ENCODE measurements at regions not wholly inside any gene's neighbourhood (a gene's known extent, or its start where the extent isn't known, plus 50 kb on each side); places are given as distances from the start of the nearest gene placed in this dataset.
"Not testable (repeated sequence)": the region's sequence is repeated elsewhere in the genome, so short reads cannot be mapped to it uniquely, and the experiment has no call there.

DNA sequence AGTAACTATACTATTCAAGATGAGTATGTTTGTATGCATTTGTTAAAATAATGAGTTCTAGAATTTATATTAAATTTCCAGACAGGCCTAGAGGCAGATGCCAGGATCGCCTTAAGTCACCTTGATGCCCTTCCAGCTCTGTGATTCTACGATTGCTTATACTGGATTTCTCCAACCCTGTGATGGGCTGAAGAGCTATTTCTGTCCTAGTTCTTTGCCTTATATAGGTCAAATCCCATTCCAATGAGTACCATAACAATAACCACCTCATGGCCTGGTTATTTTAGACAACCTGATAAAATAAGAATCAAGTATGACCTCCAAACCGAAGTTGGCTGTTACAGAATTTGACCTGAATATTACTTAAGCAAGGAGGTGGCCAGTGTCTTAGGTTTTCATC is 79.8 kb upstream of the BLID start:
- no peak for DNase-seq

DNA sequence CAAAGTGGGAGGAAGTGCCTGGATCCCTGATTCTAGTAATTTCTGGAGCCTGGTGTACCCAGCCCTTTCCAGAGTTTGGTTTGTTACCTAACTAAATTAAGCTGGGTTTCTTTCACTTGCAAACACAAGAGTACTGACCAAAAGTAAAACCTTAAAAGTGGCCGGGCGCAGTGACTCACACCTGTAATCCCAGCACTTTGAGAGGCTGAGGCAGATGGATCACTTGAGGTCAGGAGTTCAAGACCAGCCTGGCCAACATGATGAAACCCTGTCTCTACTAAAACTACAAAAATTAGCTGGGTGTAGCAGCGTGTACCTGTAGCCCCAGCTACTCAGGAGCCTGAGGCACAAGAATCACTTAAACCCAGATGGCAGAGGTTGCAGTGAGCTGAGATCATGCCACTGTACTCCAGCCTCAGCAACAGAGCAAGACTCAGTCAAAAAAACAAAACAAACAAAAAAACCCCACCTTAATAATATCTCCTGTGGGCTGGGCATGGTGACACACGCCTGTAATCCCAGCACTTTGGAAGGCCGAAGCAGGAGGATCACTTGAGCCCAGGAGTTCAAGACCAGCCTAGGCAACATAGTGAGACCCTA is 78.0 kb upstream of the BLID start:
- DNase-seq, result not testable (repeated sequence)

DNA sequence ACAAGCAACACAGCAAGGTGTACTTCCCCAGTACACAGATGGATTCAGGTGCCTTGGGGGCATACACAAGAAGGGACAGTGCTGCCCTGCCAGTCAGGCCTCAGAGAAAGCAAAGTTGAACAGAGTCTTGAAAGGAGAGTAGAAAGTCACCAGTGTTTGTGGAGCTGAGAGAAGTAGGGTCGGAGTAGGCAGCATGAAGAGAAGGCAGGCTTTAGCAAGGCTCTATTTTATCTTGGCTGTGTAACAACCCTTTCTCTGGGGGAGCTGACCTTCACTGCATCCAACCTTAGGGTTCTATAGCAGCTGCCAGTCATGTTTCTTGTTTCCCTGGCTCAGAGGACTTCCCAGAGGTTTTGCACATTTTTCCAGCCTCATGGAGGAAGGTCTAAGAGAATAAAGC is 77.4 kb upstream of the BLID start:
- DNase-seq, result no peak

DNA sequence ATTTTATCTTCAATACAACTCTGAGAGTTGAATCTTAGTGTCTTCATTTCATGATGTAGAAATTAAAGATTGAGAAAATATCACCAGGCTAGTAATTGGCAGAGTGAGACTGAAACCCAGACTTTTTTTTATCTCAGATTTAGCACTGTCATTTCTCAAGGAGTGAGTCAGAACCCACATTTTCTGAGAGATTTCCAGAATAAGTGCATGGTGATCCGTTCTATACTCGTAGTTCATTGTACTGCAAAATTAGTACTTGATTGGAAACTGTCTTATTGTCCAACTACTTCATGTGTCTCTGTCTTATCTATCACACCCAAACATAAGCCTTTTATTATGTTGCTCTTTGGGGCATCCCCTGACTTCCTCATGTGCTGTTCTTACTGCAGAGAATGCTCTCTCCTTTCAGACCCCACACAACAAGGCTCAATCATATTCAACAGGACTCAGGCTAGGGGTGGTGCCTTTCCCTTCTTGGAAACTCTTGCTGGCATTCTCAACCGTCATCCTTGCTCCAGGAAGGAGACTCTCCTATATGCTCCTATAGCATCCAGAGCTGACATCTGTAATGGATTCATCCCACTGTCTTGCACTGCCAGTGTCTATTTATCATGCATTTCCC is 76.7 kb upstream of the BLID start:
- no peak for DNase-seq

DNA sequence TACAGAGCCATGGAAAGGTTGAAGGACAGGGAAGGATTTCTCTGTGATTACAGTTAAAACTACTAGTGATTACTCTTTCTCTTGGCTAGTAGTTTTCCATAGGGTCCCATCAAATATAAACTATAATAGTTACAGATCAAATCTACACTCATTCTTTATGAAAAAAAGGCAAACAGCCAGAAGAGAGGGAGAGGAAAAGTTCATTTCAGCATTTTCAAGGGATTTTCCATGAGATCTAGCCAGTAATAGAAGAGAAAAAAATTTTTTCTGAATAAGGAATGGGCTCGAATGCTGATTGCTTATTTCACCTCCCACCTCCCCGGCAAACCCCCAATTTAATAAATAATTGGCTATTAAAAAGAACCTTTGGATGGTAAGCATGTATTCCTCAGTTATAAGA is 74.8 kb upstream of the BLID start:
- no peak for DNase-seq

DNA sequence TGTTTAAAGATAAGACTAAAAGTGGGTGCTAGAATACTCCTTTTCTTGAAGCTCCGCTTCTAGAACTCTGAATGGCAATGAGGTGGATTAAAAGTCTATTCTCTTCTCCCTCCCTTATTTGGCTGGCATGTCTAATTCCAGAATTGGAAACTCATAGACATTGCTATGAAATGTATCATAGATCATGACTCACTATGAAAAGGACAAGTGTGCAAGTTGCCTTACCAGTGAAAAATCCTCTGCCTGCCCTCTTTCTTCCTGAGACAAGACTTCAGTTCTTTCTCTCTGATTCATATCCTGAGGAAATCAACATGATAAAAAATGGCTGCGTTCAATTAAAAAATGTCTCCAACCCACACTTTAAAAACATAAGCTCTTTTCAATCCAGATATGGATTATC is 73.2 kb upstream of the BLID start:
- DNase-seq, result no peak

DNA sequence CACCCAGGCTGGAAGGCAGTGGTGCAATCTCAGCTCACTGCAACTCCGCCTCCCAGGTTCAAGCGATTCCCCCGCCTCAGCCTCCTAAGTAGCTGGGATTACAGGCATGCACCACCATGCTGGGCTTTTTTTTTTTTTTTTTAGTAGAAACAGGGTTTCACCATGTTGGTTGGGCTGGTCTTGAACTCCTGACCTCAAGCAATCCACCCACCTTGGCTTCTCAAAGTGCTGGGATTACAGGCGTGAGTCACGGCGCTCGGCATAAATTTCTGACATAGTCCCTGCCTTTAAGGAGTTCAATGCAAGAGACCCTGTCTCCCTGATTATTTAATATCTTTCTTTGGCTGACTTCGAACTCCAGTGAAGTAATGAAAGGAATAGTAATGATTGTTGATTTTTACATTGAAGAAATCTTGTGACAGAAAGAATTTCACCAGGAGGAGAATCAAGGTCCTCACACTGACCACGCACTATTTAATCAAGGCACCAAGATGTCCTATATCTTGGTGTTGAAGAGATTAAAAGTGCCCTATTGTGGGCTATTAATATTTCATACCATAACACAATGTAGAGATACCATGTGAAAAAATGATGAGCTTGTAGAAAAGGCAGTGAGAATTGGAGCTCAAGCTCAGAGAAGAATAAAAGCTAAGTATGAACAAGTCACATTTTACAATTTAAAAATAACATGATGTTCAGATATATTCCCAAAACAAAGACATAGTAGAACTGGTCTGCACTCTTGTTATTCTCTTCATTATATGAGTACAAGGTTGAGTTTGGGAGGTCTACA is 71.6 kb upstream of the BLID start:
- no peak for DNase-seq

DNA sequence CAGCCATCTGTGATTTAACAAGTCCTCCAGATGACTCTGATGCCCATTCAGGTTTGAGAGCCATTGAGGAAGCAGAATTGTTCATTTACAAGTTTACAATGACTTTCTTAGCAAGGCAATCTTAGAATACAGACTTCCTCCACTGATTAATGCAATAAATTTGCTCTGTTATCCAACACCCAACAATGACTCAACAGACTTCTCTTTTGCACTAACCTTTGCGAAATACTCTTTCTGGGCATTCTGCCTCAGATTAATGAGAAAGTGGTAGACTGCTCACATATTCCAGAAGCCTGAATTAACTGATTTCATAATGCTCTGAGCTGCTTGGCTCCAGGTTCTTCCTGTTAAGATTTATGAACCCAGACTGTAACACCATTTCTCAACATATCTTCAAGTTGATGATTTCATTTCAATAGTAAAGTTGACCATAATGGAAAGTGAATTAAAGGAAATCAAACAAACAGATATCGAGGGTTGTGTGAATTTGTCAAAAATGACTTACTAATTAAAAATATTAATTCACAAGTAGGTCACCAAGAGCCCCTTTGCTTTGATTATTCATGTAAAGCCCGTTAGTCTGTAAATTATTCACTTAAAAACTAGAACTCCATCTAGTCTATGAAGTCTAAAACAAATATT is 70.5 kb upstream of the BLID start:
- no peak for DNase-seq

DNA sequence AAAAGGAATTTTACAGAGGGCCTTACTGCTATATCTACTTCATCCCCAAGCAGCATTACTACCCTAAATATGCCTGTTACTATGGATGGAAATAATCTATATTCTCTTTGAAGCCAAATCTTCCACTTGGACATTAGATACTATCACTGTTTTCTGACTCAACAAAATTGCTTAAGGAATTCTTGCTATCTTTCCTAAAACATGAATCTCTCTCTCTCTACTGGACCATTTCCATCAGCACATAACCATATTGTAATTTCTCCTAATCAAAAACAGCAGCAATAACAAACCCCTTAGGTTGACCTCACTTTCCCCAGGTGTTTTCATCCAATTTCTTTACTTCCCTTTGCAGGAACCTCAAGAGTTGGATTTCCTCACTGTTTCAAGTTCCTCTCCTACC is 67.9 kb upstream of the BLID start:
- DNase-seq, result no peak

DNA sequence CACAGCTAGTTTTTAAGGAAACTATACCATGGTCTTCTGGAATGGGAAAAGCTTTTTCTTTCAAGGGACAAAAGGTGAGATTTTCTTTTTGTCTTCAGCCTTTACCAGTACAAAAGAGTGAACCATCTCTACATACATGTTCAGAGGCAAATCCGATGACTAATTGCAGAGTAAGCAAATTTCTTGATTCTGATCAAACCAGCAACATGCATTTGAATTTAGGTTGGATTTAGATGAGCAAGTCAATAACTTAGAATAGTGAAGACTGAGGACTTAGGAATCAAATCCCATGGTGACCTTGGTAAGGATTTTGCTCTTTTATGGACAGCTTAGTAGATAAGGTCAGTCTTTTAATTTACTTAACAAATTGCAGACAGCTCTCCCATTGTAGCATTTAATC is 65.9 kb upstream of the BLID start:
- no peak for DNase-seq

DNA sequence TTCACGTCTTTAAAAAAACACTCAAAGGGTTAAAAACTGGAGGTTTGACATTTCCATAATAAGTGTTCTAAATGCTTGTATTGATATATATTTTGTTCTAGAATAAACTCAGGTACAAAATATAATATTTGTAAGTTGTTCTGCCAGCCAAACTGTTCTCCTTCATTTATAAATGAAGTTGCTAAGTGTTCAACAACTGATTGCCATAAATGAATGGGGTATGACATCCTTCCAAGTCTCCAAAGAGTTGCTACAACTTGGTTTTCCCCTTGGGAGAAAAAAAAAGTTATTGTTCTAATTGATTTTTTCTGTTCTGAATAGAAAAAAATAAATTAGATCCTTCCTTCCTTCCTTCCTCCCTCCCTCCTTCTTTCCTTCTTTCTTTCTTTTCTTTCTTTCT is 65.4 kb upstream of the BLID start:
- no peak for DNase-seq

DNA sequence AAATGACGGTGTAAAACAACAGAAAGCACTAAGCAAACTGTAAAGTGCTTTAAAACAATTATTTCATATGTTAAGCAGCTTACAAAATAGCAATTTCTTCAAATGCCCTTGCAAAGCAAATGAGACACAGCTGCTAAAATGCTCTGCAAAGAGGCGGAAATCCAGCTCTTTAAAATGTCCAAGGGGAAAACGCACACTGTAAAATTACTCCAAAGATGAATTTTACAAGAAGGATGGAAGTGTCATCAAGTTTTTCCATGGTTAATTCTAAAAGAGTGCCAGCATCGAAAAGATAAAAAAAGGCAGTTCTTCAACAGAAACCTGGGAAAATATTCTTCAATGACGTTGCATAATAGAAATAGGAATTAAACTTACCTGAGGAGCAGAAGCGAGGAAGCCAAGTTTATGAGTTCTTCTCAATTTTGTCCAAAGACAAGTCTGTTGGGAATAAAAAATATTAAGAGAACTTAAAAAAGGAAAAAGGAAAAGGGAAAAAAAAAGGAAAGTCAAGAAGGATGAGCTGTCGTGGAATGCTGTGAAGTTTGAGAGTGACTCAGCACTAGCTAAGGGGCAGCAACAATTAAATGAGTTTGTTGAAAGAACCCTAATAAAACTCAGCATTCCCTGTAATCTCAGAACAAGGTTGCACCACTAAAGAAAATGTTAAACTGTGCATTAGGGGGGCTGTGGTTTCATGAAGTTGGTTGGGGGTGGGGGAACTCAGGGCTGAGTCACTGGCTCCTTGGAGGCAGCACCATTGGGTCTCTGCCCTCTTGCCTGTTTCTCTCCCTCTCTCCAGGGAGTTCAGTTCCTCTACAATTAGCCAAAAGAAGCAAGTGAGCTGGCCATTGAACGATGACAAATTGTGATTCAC is 64.2 kb upstream of the BLID start:
- DNase-seq, result no peak

DNA sequence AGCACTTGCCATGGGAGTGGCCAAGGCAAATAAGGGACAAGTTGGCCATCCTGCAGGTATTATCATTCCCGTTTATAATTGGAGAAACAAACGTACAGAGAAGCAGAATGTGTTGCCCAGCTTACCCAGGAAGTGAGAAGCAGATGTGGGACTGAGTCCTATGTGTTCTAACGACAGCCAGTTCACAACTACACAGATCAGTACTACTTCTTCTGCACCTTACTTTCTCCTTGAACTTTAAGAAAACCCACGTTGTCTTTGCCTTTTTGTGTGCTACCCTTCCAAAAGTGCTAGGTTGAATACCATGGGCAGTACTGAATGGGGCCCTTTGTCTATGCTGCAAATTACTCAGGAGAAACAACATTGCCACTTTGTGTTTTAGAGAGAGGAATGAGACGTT is 62.8 kb upstream of the BLID start:
- DNase-seq, result no peak

DNA sequence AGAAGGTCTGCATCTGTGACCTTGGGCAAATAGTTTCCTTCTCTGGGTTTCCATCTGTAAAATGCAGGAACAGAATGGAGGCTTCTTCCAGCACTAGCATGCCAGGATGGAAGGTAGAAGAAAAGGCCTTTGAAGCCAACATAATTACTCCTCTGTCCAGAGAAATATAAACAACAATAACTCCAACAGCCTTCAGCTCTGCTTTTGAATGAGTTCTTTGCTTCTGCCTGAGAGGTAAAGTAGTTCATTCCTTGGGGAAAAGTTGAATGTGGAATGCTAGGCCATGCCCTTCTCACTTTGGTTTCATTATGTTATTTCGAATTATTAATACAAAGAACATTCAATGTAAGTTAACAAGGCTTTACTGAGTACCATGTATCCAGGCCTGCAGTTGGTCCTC is 61.2 kb upstream of the BLID start:
- DNase-seq, result no peak

DNA sequence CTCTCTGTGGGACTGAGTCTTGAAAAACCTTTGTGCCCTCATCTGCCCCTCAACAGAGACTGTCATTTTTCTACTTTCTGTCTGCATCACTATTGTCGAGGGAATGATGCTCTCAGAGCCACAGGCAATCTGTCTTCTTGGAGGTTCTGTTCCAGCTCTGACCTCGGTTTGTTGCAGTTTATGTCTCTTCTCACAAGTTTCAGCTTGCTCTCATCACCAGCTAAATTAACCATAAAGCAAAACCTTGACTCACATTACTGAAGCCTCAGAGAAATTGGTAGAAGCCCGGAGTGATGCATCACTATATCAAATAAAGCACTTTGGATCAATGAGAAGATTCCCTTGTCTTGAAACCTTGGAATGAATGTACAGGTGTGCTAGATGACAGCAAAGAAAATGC is 60.6 kb upstream of the BLID start:
- no peak for DNase-seq

DNA sequence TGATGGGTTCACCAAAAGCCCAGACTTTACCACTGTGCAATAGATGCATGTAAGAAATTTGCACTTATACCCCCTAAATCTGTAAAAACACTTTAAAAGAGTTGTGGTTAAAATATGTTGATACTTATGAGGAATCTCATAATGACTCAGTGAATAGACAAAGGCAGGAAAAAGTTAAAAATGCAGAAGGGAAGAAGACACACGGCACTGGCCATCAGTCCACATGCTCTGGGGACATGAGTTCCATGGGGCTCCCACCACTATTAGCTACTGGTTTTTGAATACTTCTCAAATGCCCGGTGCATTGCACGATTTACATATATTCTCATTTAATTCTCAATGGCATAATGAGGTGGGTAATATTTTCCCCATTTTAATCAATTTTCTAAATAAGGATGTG is 59.3 kb upstream of the BLID start:
- DNase-seq, result no peak

DNA sequence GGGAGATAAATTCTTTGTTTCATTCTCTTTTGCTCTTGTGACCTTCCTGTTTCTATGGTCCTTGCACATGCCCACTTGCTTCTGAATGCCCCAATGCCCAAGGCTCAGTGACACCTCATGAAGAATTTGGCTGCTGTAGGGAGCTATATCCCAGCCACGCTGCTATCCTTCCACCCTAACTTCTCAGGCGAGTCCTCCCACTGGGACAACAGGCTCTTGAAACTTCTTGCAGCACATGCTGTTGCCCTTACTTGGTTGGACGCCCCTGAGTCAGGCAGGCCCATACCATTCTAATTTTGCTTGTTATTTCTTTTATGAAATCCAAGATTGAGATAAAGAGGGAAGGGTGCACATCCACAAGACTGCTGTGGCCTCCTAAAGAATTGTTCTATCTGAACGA is 57.6 kb upstream of the BLID start:
- DNase-seq, result no peak

DNA sequence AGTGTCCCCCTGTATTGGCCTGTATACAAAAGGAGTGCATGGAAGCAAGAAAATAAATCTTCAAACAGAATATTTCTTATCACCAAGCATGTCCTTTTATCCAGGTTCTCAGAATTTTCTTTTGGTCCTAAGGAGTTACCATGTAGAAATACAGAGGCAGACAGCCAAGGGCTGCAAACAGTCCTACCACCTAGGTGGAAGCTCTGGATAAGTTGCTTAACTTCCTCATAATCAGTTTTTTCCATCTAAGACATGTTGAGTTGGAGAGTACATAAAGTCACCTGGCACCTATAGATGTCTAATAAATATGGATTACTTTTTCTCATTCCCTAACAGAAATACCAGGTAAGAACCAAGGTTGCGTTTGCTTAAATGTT is 57.0 kb upstream of the BLID start:
- DNase-seq, result no peak

DNA sequence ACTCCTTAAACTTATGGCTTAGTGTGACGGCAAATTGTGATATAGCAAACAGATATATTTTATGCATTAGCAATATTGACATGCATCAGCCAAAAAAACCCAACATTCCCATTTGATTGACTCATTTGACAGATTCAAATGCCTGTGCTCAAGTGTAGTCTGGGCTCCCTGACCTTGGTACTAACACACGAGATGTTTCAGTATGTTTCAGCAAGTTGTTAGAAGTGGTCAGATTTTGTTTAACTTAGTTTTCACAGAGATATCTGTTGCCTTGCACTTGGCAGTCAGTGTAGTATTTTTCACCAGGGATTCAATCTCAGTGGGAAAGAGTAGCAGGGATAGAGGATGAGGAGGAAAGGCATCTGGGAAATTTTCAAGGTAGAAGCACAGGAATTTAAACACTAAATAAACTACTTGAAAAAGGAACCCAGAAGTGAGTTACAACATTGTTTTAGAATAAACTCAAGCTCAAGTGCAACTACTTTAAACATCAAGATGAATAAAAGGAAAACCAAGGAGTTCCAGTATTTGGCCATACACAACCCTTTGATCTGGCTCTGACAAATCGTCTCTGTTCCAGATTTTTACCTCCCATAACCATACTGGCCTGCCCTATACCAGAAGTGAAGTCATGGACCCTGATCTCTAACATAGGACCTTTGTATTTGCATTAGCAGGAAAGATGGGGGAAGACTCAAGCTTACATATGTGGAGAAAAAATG is 56.5 kb upstream of the BLID start:
- DNase-seq, result no peak

DNA sequence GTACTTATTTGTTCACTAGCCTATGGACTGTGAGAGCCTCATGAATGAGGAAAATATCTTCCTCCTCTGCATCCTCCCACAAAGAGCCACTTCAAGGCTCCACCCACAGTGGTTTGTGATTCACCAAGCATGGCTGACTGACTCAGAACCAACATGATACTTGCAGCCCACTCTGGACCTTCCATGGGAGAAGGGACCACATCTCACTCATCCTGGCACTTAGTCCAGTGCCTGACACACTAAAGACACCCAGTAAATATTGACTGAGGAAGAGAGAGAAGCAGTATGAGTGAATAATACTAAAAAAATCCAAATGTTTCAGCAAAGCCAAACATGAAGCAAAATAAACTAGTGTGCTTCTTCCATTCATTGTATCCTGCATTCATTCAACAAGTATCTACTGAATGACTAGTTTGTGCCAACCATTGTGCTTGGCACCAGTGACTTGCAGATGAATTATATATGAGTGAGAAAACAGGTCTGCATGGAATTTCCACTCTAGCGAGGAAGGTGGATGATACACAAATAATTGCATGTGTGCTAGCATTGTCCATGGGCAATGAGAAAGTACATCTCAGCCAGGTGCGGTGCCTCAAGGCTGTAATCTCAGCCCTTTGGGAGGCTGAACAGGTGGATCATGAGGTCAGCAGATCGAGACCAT is 54.9 kb upstream of the BLID start:
- DNase-seq, result no peak

DNA sequence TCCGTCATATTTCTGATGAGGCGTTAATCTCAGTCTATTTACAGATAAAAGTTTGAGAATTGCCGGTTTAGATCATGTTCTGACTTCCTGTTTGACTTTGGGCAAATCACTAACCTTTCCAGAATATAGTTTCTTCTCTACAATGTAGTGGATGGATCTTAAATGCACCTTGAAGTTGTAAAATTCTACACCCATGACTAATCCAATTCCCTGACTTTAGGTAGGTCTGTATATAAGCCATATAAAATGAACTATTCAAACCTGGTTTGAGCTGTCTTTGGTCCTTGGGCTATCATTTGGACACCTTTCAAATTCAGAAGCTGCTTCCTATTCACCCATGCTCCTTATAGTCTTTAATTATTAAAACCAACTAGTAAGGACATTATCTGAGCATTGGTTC is 52.2 kb upstream of the BLID start:
- DNase-seq, result no peak

DNA sequence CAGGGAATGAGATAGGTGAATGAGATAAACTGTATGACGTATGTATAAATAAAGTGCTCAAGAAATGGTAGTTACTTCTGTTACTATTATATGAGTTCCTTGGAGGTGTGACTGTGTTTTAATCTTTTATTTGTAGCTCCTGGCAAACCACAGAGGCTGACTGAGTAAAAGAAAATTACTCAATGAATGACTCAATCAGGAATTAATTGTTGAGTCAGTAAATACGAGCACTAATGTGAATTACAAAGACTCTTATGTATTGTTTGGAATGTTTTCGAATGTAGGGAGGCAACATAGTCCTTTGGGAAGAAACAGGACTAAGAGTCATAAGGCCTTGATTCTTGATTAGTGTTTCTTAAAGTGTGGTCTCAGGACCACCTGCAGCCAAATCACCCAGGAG is 51.1 kb upstream of the BLID start:
- DNase-seq, result no peak

Measured in central memory CD4-positive, alpha-beta T cell (primary cell).